H1 (cell line): ENCODE measurements at regions not wholly inside any gene's neighbourhood (a gene's known extent, or its start where the extent isn't known, plus 50 kb on each side); places are given as distances from the start of the nearest gene placed in this dataset.
A peak's percentile ranks its signal among the peaks of the same experiment; 100 is the strongest.

Source experiments
- CTCF ChIA-PET: fragments of 300-600 bp; sonication (Branson Sonifier 250); formaldehyde crosslinking; loops from one replicate; lab custom pipeline; 2021; ENCODE audit not compliant: partially characterized antibody; lab: Charles Lee
- POLR2A ChIA-PET: fragments of 300-600 bp; sonication (Branson Sonifier 250); formaldehyde crosslinking; loops from one replicate; lab custom pipeline; 2021; ENCODE audit warnings: inconsistent platforms; ENCODE audit not compliant: partially characterized antibody; lab: Charles Lee
- DNase-seq, 2 experiments: peaks; one replicate each; pipeline versions ENCODE4 v3.0.0 to v3.0.0-alpha.2; 2010 to 2022; ENCODE audit warnings: low spot score in 2 of 2, low read depth in 1 of 2, mixed read lengths in 1 of 2
- FAIRE-seq: peaks from 2 replicates; lab custom pipeline; 2011; peaks lifted over from hg19 to GRCh38; lab: Jason Lieb, UNC
- H2AFZ ChIP-seq: 2 replicates; pipeline ENCODE4 v1.8.1; 2012; ENCODE audit warnings: low read length, inconsistent platforms
- H2AK5ac ChIP-seq: 2 replicates; pipeline ENCODE4 v1.6.1; 2013; ENCODE audit warnings: low read depth, low read length
- H2BK120ac ChIP-seq: replicated peaks from 2 replicates; pipeline ENCODE3; 2013; ENCODE audit warnings: low read depth, low read length, inconsistent platforms
- H2BK12ac ChIP-seq: 2 replicates; pipeline ENCODE4 v1.6.1; 2013; ENCODE audit warnings: low read depth, low read length
- H2BK15ac ChIP-seq: 2 replicates; pipeline ENCODE4 v1.6.1; 2013; ENCODE audit warnings: low read length
- H2BK20ac ChIP-seq: 2 replicates; pipeline ENCODE4 v1.6.1; 2013; ENCODE audit warnings: low read length
- H2BK5ac ChIP-seq: 2 replicates; pipeline ENCODE4 v1.6.1; 2013; ENCODE audit warnings: low read depth, low read length
- H3K14ac ChIP-seq: 2 replicates; pipeline ENCODE4 v1.6.1; 2013; ENCODE audit warnings: inconsistent platforms; ENCODE audit not compliant: insufficient read length
- H3K18ac ChIP-seq: 2 replicates; pipeline ENCODE4 v1.6.1; 2013; ENCODE audit warnings: low read length; ENCODE audit errors: extremely low read depth
- H3K23ac ChIP-seq: 2 replicates; pipeline ENCODE4 v1.6.1; 2013; ENCODE audit warnings: inconsistent platforms; ENCODE audit not compliant: insufficient read length
- H3K23me2 ChIP-seq: 2 replicates; pipeline ENCODE4 v1.6.1; 2013; ENCODE audit warnings: low read depth, low read length
- H3K27ac ChIP-seq: 2 replicates; pipeline ENCODE4 v1.6.1; 2011; ENCODE audit warnings: low read depth, low read length, inconsistent platforms
- H3K27me3 ChIP-seq, 4 experiments: replicated peaks in 1 of 4; 1 replicate in 1 of 4; 2 replicates in 3 of 4; pipeline versions ENCODE4 v1.6.1 to v1.8.1; 2011 to 2013; ENCODE audit warnings: low read length in 3 of 4, mild to moderate bottlenecking in 3 of 4, inconsistent platforms in 2 of 4, mixed read lengths in 2 of 4, moderate library complexity in 1 of 4; ENCODE audit not compliant: control insufficient read depth in 3 of 4, insufficient read depth in 3 of 4; ENCODE audit errors: extremely low read depth in 1 of 4
- H3K36me3 ChIP-seq, 4 experiments: 2 replicates each; pipeline versions ENCODE4 v1.6.1 to v1.8.1; 2011 to 2013; ENCODE audit warnings: mild to moderate bottlenecking in 4 of 4, low read length in 3 of 4, moderate library complexity in 2 of 4, control low read depth in 1 of 4, inconsistent platforms in 1 of 4; ENCODE audit not compliant: insufficient read depth in 4 of 4, control insufficient read depth in 2 of 4
- H3K4ac ChIP-seq: replicated peaks from 2 replicates; pipeline ENCODE3; 2013; ENCODE audit warnings: low read length, low read depth, mixed read lengths, inconsistent platforms; ENCODE audit not compliant: insufficient read length
- H3K4me1 ChIP-seq, 4 experiments: replicated peaks in 1 of 4; 1 replicate in 1 of 4; 2 replicates in 3 of 4; pipeline versions ENCODE4 v1.6.1 to v1.8.1; 2011 to 2013; ENCODE audit warnings: low read length in 3 of 4, inconsistent platforms in 2 of 4, mixed read lengths in 1 of 4; ENCODE audit not compliant: insufficient read depth in 4 of 4, control insufficient read depth in 3 of 4
- H3K4me2 ChIP-seq, 2 experiments: 2 replicates each; pipeline versions ENCODE4 v1.6.1 to v1.8.1; 2011 to 2013; ENCODE audit warnings: low read depth in 2 of 2, low read length in 2 of 2, control low read depth in 1 of 2, inconsistent platforms in 1 of 2, mild to moderate bottlenecking in 1 of 2; ENCODE audit not compliant: insufficient read depth in 1 of 2
- H3K4me3 ChIP-seq, 4 experiments: fragments of 200-600, 300-600 bp in 1 of 4; sonication (generic), shearing (Covaris generic), sonication (Bioruptor Twin) in 1 of 4; 2 replicates each; pipeline versions ENCODE4 v1.5.1 to v1.8.1; 2011 to 2016; ENCODE audit warnings: low read length in 4 of 4, low read depth in 3 of 4, control low read depth in 2 of 4, inconsistent platforms in 2 of 4, mild to moderate bottlenecking in 2 of 4, mixed read lengths in 1 of 4, moderate library complexity in 1 of 4; ENCODE audit not compliant: insufficient read depth in 2 of 4; ENCODE audit errors: extremely low read depth in 1 of 4
- H3K56ac ChIP-seq: replicated peaks from 2 replicates; pipeline ENCODE3; 2013; ENCODE audit warnings: low read depth, mild to moderate bottlenecking, mixed read lengths, low read length, inconsistent platforms; ENCODE audit not compliant: insufficient read length
- H3K79me1 ChIP-seq: 2 replicates; pipeline ENCODE4 v1.6.1; 2013; ENCODE audit warnings: low read depth, low read length, control low read depth
- H3K79me2 ChIP-seq, 2 experiments: 2 replicates each; pipeline versions ENCODE4 v1.6.1 to v1.8.1; 2012 to 2013; ENCODE audit warnings: low read length in 2 of 2, mild to moderate bottlenecking in 2 of 2, inconsistent platforms in 1 of 2; ENCODE audit not compliant: insufficient read depth in 2 of 2, control insufficient read depth in 1 of 2
- H3K9ac ChIP-seq, 4 experiments: replicated peaks in 1 of 4; 1 replicate in 1 of 4; 2 replicates in 3 of 4; pipeline versions ENCODE4 v1.6.1 to v1.8.1; 2011 to 2013; ENCODE audit warnings: low read depth in 3 of 4, low read length in 3 of 4, control low read depth in 2 of 4, mild to moderate bottlenecking in 2 of 4, moderate library complexity in 2 of 4, inconsistent platforms in 1 of 4; ENCODE audit errors: extremely low read depth in 1 of 4
- H3K9me3 ChIP-seq, 2 experiments: 2 replicates each; pipeline versions ENCODE4 v1.6.1 to v1.8.1; 2012 to 2013; ENCODE audit warnings: mild to moderate bottlenecking in 2 of 2, moderate library complexity in 2 of 2, control low read depth in 1 of 2, inconsistent platforms in 1 of 2, low read depth in 1 of 2, low read length in 1 of 2, mixed read lengths in 1 of 2; ENCODE audit not compliant: insufficient read depth in 2 of 2
- H4K20me1 ChIP-seq, 2 experiments: replicated peaks in 1 of 2; 2 replicates each; pipeline versions ENCODE3 to v1.8.1; 2011 to 2013; ENCODE audit warnings: inconsistent platforms in 2 of 2, low read length in 2 of 2, mild to moderate bottlenecking in 1 of 2; ENCODE audit not compliant: insufficient read depth in 2 of 2, control insufficient read depth in 1 of 2
- H4K5ac ChIP-seq: 2 replicates; pipeline ENCODE4 v1.6.1; 2013; ENCODE audit warnings: low read length, low read depth, mixed read lengths, inconsistent platforms; ENCODE audit not compliant: insufficient read length
- H4K8ac ChIP-seq: 2 replicates; pipeline ENCODE4 v1.8.0; 2013; ENCODE audit warnings: mild to moderate bottlenecking, moderate library complexity, low read length, inconsistent platforms; ENCODE audit not compliant: insufficient read depth; ENCODE audit errors: extremely low read depth
- H4K91ac ChIP-seq: replicated peaks from 2 replicates; pipeline ENCODE3; 2013; ENCODE audit warnings: low read length, mixed read lengths, inconsistent platforms; ENCODE audit not compliant: insufficient read length
- EP300 ChIP-seq, 2 experiments: IDR thresholded peaks; 1 replicate in 1 of 2; 2 replicates in 1 of 2; pipeline ENCODE4 v1.6.1; 2011 to 2012; ENCODE audit warnings: low read depth in 2 of 2, low read length in 2 of 2, mild to moderate bottlenecking in 2 of 2, borderline replicate concordance in 1 of 2, inconsistent platforms in 1 of 2, moderate library complexity in 1 of 2
- WGBS, 2 experiments: shearing (Covaris generic) in 1 of 2; methylation state at CpG; one replicate each; pipeline versions ENCODE4 v1.1.6 to v1.1.7; 2013 to 2015; ENCODE audit warnings: low lambda C conversion rate in 2 of 2, mixed read lengths in 2 of 2, inconsistent platforms in 1 of 2, low coverage in 1 of 2, missing lambda C conversion rate in 1 of 2; ENCODE audit not compliant: insufficient replicate concordance in 2 of 2, insufficient coverage in 1 of 2, insufficient read length in 1 of 2; ENCODE audit errors: extremely low coverage in 1 of 2, missing lambda C conversion rate in 1 of 2; 5-methylcytosine and 5-hydroxymethylcytosine counted together

DNA sequence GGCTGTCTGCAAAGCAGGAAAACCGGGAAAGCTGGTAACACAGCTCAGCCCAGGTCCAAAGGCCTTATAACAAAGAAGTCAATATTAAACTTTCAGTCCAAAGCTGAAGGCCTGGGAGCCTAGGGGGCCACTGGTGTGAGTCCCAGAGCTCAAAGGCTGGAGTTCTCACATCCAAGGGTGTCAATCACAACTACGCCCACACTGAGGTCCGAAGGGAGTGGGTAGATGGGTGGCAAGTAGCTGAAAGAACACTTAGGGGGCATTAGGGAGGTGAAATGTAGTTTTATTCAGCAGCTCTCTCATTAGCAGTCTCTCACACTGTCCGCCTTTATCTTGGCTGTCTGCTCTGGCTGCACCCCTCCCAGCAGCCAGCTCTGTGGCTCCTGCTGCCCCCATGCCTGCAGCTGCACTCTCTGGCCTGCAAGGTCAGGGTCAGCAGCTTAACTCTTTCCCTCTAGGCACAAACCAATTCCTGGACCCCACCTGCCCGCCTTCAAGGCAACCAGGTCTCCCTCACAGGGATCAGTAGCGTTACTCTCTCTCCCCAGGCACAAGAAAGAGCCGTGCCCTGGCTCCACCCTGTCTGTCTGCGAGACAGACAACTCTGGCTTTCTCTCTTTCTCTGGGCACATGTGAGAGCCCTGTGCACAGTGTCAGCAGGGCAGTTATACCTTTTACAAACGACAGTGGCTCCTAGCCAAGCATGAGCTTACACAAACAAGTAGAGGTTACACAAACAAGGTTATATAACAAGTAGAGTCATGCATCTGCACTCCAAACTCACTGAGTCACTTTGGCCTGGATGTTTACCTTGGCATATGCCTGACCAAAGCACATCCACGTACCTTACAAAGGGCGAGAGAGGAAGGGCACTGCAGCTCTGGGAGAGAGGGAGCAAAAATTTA lies 249.4 kb upstream of the PCDH20 start:
- Histone ChIP-seq H4K20me1 (no peaks in the 10 kb centered on the region), H3K27me3 (no peaks in the 10 kb centered on the region), H3K18ac (no peak overlapping the region; the same call in 1 of the 2 replicates), H3K4ac (no peak overlapping the region), H3K23me2 (no peaks in the 10 kb centered on the region), H3K4me1 (no peaks in the 10 kb centered on the region; a peak in 1 of 7 replicates), H3K23ac (no peak overlapping the region), H3K9ac (no peak overlapping the region), H2AFZ (peak overlapping the region; percentile 97), H3K56ac (no peak overlapping the region), H3K79me1 (no peaks in the 10 kb centered on the region), H2BK20ac (no peak overlapping the region), H2BK15ac (no peak overlapping the region), H3K4me2 (no peak overlapping the region), H3K27ac (no peak overlapping the region), H4K8ac (no peak overlapping the region; the same call in 1 of the 2 replicates), H2AK5ac (no peak overlapping the region), H3K4me3 (no peak overlapping the region), H3K36me3 (no peaks in the 10 kb centered on the region), H3K14ac (no peak overlapping the region), H3K9me3 (no peaks in the 10 kb centered on the region), H4K91ac (no peak overlapping the region), H2BK5ac (no peak overlapping the region), H3K79me2 (no peaks in the 10 kb centered on the region), H4K5ac (no peak overlapping the region), H2BK120ac (no peak overlapping the region), H2BK12ac (no peak overlapping the region)
- DNase-seq = no peak
- 93% methylated on average over 11 of the region's 11 CpGs; no CpG with 5 or more reads in 1 of the 2 experiments for WGBS, 2 experiments
- POLR2A ChIA-PET = no interaction called here
- FAIRE-seq = no peak
- no peak for TF ChIP-seq EP300 (IDR thresholded peaks at IDR 0.05; ENCODE audit: borderline replicate concordance in 1 of 2, low read depth in 2 of 2, low read length in 2 of 2)
- CTCF ChIA-PET = interaction anchor here (1.1 to 1.3 kb wide), 2 partner anchors 31 to 676 kb away, joined by 3 read pairs; no protein-coding TSS in a partner anchor
